Nephron (organoid): ENCODE measurements at regions not wholly inside any gene's neighbourhood (a gene's known extent, or its start where the extent isn't known, plus 50 kb on each side); places are given as distances from the start of the nearest gene placed in this dataset.

Experiments used
- H3K27ac Mint-ChIP-seq, 3 experiments: 2 replicates each; pipeline ENCODE4 v1.8.0; 2020; ENCODE audit warnings: mixed read lengths in 3 of 3, mild to moderate bottlenecking in 2 of 3, moderate library complexity in 1 of 3
- H3K27me3 Mint-ChIP-seq: 2 replicates; pipeline ENCODE4 v1.8.0; 2021; ENCODE audit warnings: low read depth, mild to moderate bottlenecking, moderate library complexity, mixed read lengths
- H3K36me3 Mint-ChIP-seq: 2 replicates; pipeline ENCODE4 v1.8.0; 2020; ENCODE audit warnings: low read depth, mixed read lengths
- H3K4me1 Mint-ChIP-seq: 2 replicates; pipeline ENCODE4 v1.8.0; 2020; ENCODE audit warnings: mixed read lengths
- H3K4me3 Mint-ChIP-seq, 3 experiments: 2 replicates each; pipeline ENCODE4 v1.8.0; 2020; ENCODE audit warnings: mild to moderate bottlenecking in 3 of 3, mixed read lengths in 3 of 3, moderate library complexity in 2 of 3
- H3K9me3 Mint-ChIP-seq: 2 replicates; pipeline ENCODE4 v1.8.0; 2020; ENCODE audit warnings: mixed read lengths
- TF ChIP-seq, protein P1 (sequence below), 3 experiments: fragments of 200-600 bp; sonication (generic); IDR thresholded peaks; one replicate each; pipeline ENCODE4 v1.5.0; 2021; ENCODE audit warnings: antibody characterized with exemption in 3 of 3; ENCODE audit not compliant: unreplicated experiment in 3 of 3

DNA sequence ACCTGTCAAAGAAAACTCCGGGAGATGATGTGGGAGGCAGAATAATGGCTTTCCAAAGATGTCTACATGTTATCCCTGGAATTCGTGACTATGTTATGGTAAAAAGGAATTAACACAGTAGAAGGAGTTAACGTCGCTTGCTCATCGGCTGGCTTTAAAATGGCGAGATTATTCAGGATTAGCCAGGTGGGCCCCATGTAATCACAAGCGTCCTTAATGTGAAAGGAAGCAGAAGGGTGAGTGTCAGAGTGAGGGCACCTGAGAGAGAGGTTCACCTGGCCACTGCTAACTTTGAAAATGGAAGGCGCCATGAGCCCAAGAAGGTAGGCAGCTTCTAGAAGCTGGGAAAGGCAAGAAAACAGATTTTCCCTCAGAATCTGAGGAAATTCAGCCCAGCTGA lies 557.2 kb downstream of the EPHB1 start:
- no peak overlapping the region for H3K27ac Mint-ChIP-seq

DNA sequence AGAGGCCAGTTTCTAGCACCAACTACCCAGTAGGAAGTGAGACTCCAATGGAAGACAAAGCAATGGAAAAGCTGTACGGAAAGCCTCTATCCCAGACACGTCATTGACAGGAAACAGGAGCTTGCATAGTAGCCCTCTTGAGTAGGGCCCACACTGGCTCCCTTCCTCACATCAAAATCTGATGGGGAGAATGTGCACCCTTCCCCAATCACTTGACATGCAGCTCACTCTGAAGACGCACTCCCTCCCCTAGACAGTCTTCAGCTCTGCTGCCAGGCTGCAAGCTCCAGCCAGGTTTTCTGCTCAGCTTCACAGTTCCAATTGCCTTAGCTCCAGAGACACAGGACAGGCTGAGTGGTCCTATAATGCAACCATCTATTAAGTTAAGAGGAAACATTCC lies 567.8 kb downstream of the EPHB1 start:
- no peaks in the 10 kb centered on the region for H3K9me3 Mint-ChIP-seq
- TF ChIP-seq, protein P1, sequence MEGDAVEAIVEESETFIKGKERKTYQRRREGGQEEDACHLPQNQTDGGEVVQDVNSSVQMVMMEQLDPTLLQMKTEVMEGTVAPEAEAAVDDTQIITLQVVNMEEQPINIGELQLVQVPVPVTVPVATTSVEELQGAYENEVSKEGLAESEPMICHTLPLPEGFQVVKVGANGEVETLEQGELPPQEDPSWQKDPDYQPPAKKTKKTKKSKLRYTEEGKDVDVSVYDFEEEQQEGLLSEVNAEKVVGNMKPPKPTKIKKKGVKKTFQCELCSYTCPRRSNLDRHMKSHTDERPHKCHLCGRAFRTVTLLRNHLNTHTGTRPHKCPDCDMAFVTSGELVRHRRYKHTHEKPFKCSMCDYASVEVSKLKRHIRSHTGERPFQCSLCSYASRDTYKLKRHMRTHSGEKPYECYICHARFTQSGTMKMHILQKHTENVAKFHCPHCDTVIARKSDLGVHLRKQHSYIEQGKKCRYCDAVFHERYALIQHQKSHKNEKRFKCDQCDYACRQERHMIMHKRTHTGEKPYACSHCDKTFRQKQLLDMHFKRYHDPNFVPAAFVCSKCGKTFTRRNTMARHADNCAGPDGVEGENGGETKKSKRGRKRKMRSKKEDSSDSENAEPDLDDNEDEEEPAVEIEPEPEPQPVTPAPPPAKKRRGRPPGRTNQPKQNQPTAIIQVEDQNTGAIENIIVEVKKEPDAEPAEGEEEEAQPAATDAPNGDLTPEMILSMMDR (IDR thresholded peaks at IDR 0.05; ENCODE audit: unreplicated experiment in 3 of 3): no peak
- no peaks in the 10 kb centered on the region for H3K36me3 Mint-ChIP-seq
- H3K27me3 Mint-ChIP-seq: no peaks in the 10 kb centered on the region
- no peak overlapping the region for H3K4me3 Mint-ChIP-seq
- H3K27ac Mint-ChIP-seq: no peak overlapping the region
- H3K4me1 Mint-ChIP-seq: no peaks in the 10 kb centered on the region

More for the DNA sequence above, 557.2 kb downstream of the EPHB1 start:
- H3K9me3 Mint-ChIP-seq: peaks cover 7% of the 10 kb centered on the region
- TF ChIP-seq, protein P1 (IDR thresholded peaks at IDR 0.05; ENCODE audit: unreplicated experiment in 3 of 3): no peak
- H3K4me3 Mint-ChIP-seq: no peak overlapping the region
- H3K27me3 Mint-ChIP-seq: peaks cover 7% of the 10 kb centered on the region
- peaks cover 12% of the 10 kb centered on the region for H3K4me1 Mint-ChIP-seq
- no peaks in the 10 kb centered on the region for H3K36me3 Mint-ChIP-seq

- H3K27ac Mint-ChIP-seq: no peak overlapping the region
- H3K36me3 Mint-ChIP-seq: no peaks in the 10 kb centered on the region
- H3K27me3 Mint-ChIP-seq: no peaks in the 10 kb centered on the region
- TF ChIP-seq, protein P1 (IDR thresholded peaks at IDR 0.05; ENCODE audit: unreplicated experiment in 3 of 3): no peak
- no peaks in the 10 kb centered on the region for H3K4me1 Mint-ChIP-seq
- H3K4me3 Mint-ChIP-seq: no peak overlapping the region
- H3K9me3 Mint-ChIP-seq: no peaks in the 10 kb centered on the region
These were observed 569.6 kb downstream of the EPHB1 start for GRCh38 chr3:135364676-135365075.

- Mint-ChIP-seq H3K27me3 (no peaks in the 10 kb centered on the region), H3K36me3 (no peaks in the 10 kb centered on the region), H3K9me3 (no peaks in the 10 kb centered on the region), H3K27ac (no peak overlapping the region), H3K4me3 (no peak overlapping the region), H3K4me1 (no peaks in the 10 kb centered on the region)
- TF ChIP-seq, protein P1 (IDR thresholded peaks at IDR 0.05; ENCODE audit: unreplicated experiment in 3 of 3): no peak
These were observed 571.8 kb downstream of the EPHB1 start for GRCh38 chr3:135366816-135367215.

- Mint-ChIP-seq H3K27me3 (no peaks in the 10 kb centered on the region), H3K36me3 (no peaks in the 10 kb centered on the region)
These were observed 573.3 kb downstream of the EPHB1 start for GRCh38 chr3:135368316-135368715.

DNA sequence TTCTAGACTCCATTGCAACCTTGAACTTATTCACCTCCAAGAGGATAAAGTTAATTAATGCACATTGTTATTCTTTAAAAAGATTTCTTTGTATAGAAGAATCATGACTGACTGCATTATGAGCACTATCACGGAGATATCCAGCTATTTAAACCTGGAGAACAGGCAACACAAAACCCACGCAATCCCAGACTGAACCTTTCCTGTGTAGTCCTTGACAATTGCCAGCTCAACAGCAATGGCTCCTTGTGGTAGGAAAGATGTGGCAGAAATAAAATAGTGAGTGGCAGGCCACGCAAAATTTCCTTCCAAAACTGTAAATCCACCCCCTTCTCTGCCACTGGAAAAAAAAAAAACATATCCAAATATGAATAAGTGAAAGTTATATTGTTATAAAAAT lies 573.7 kb downstream of the EPHB1 start:
- H3K27me3 Mint-ChIP-seq: no peaks in the 10 kb centered on the region
- no peak overlapping the region for H3K4me3 Mint-ChIP-seq
- H3K36me3 Mint-ChIP-seq: no peaks in the 10 kb centered on the region
- TF ChIP-seq, protein P1 (IDR thresholded peaks at IDR 0.05; ENCODE audit: unreplicated experiment in 3 of 3): no peak
- H3K4me1 Mint-ChIP-seq: no peaks in the 10 kb centered on the region
- no peak overlapping the region for H3K27ac Mint-ChIP-seq
- H3K9me3 Mint-ChIP-seq: no peaks in the 10 kb centered on the region

More at GRCh38 chr3:135368316-135368715, 573.3 kb downstream of the EPHB1 start:
- Mint-ChIP-seq H3K9me3 (no peaks in the 10 kb centered on the region), H3K27ac (no peak overlapping the region), H3K4me3 (no peak overlapping the region), H3K4me1 (no peaks in the 10 kb centered on the region)
- TF ChIP-seq, protein P1 (IDR thresholded peaks at IDR 0.05; ENCODE audit: unreplicated experiment in 3 of 3): no peak
